GM23338 (cell line): ENCODE measurements at regions not wholly inside any gene's neighbourhood (a gene's known extent, or its start where the extent isn't known, plus 50 kb on each side); places are given as distances from the start of the nearest gene placed in this dataset.

ENCODE experiments used
- CREB1 ChIP-seq: fragments of 250-450 bp; sonication (Bioruptor Pico); IDR thresholded peaks from 2 replicates; pipeline ENCODE4 v1.5.0; 2020; ENCODE audit warnings: low read depth, mild to moderate bottlenecking, moderate library complexity
- EZH2 ChIP-seq: fragments of 200-600 bp; sonication (generic); IDR thresholded peaks from one replicate; pipeline ENCODE4 v1.8.0; 2017; ENCODE audit warnings: antibody characterized with exemption, mild to moderate bottlenecking, low read depth; ENCODE audit not compliant: unreplicated experiment
- EZH2phosphoT487 ChIP-seq: fragments of 200-600 bp; sonication (generic); IDR thresholded peaks from one replicate; pipeline ENCODE4 v1.8.1; 2018; ENCODE audit warnings: antibody characterized with exemption; ENCODE audit not compliant: unreplicated experiment
- POLR2AphosphoS5 ChIP-seq: IDR thresholded peaks from 2 replicates; pipeline ENCODE4 v1.6.1; 2016; ENCODE audit warnings: antibody characterized with exemption, low read depth
- ZNF331 ChIP-seq: fragments of 250-450 bp; sonication (Bioruptor Pico); IDR thresholded peaks from 2 replicates; pipeline ENCODE4 v1.5.0; 2020; ENCODE audit warnings: low read depth, mild to moderate bottlenecking, moderate library complexity
- TF ChIP-seq, protein P1 (sequence below), 2 experiments: fragments of 200-600 bp in 1 of 2; sonication (generic) in 1 of 2; conservative IDR thresholded peaks; 2 replicates each; pipeline versions ENCODE4 v1.5.1 to v1.6.1; 2016 to 2017; ENCODE audit warnings: antibody characterized with exemption in 2 of 2, low read depth in 2 of 2, mild to moderate bottlenecking in 2 of 2, moderate library complexity in 1 of 2
- TF ChIP-seq, protein P2 (sequence below): IDR thresholded peaks from one replicate; pipeline ENCODE4 v1.6.1; 2018; ENCODE audit warnings: antibody characterized with exemption; ENCODE audit not compliant: unreplicated experiment

DNA sequence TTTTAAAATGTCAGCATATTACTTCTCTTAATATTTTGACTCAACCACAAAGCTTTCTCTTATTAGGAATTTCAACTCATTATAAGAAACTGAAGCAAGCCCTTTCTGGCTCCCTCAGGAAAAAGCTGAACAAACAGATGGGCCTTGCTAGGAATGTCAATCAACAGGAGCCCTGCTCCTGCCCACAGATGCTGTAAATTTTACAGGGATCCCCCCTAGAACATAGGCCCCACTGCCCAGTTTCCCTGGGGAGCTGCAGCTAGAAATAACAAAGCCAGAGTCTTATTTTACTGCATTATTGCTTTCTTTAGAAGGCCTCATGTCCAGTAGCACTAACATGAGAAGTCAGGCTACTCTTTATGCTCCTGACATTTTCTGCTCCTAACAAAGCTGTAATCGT lies 103.8 kb downstream of the PCSK1 start:
- TF ChIP-seq, protein P1, sequence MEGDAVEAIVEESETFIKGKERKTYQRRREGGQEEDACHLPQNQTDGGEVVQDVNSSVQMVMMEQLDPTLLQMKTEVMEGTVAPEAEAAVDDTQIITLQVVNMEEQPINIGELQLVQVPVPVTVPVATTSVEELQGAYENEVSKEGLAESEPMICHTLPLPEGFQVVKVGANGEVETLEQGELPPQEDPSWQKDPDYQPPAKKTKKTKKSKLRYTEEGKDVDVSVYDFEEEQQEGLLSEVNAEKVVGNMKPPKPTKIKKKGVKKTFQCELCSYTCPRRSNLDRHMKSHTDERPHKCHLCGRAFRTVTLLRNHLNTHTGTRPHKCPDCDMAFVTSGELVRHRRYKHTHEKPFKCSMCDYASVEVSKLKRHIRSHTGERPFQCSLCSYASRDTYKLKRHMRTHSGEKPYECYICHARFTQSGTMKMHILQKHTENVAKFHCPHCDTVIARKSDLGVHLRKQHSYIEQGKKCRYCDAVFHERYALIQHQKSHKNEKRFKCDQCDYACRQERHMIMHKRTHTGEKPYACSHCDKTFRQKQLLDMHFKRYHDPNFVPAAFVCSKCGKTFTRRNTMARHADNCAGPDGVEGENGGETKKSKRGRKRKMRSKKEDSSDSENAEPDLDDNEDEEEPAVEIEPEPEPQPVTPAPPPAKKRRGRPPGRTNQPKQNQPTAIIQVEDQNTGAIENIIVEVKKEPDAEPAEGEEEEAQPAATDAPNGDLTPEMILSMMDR (conservative IDR thresholded peaks at IDR 0.05; ENCODE audit: low read depth in 2 of 2), result no peak
- TF ChIP-seq, protein P2, sequence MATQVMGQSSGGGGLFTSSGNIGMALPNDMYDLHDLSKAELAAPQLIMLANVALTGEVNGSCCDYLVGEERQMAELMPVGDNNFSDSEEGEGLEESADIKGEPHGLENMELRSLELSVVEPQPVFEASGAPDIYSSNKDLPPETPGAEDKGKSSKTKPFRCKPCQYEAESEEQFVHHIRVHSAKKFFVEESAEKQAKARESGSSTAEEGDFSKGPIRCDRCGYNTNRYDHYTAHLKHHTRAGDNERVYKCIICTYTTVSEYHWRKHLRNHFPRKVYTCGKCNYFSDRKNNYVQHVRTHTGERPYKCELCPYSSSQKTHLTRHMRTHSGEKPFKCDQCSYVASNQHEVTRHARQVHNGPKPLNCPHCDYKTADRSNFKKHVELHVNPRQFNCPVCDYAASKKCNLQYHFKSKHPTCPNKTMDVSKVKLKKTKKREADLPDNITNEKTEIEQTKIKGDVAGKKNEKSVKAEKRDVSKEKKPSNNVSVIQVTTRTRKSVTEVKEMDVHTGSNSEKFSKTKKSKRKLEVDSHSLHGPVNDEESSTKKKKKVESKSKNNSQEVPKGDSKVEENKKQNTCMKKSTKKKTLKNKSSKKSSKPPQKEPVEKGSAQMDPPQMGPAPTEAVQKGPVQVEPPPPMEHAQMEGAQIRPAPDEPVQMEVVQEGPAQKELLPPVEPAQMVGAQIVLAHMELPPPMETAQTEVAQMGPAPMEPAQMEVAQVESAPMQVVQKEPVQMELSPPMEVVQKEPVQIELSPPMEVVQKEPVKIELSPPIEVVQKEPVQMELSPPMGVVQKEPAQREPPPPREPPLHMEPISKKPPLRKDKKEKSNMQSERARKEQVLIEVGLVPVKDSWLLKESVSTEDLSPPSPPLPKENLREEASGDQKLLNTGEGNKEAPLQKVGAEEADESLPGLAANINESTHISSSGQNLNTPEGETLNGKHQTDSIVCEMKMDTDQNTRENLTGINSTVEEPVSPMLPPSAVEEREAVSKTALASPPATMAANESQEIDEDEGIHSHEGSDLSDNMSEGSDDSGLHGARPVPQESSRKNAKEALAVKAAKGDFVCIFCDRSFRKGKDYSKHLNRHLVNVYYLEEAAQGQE, result no peak
- TF ChIP-seq ZNF331 (no peak), CREB1 (CRISPR knock-in tag) (no peak), EZH2phosphoT487 (no peak), POLR2AphosphoS5 (no peak), EZH2 (no peak)
